H1 (cell line): ENCODE measurements at regions not wholly inside any gene's neighbourhood (a gene's known extent, or its start where the extent isn't known, plus 50 kb on each side); places are given as distances from the start of the nearest gene placed in this dataset.

Source experiments
- CTCF ChIA-PET: fragments of 300-600 bp; sonication (Branson Sonifier 250); formaldehyde crosslinking; loops from one replicate; lab custom pipeline; 2021; ENCODE audit not compliant: partially characterized antibody; lab: Charles Lee
- POLR2A ChIA-PET: fragments of 300-600 bp; sonication (Branson Sonifier 250); formaldehyde crosslinking; loops from one replicate; lab custom pipeline; 2021; ENCODE audit warnings: inconsistent platforms; ENCODE audit not compliant: partially characterized antibody; lab: Charles Lee
- DNase-seq, 2 experiments: peaks; one replicate each; pipeline versions ENCODE4 v3.0.0 to v3.0.0-alpha.2; 2010 to 2022; ENCODE audit warnings: low spot score in 2 of 2, low read depth in 1 of 2, mixed read lengths in 1 of 2
- FAIRE-seq: peaks from 2 replicates; lab custom pipeline; 2011; peaks lifted over from hg19 to GRCh38; lab: Jason Lieb, UNC
- H2AFZ ChIP-seq: 2 replicates; pipeline ENCODE4 v1.8.1; 2012; ENCODE audit warnings: low read length, inconsistent platforms
- H2AK5ac ChIP-seq: 2 replicates; pipeline ENCODE4 v1.6.1; 2013; ENCODE audit warnings: low read depth, low read length
- H2BK120ac ChIP-seq: replicated peaks from 2 replicates; pipeline ENCODE3; 2013; ENCODE audit warnings: low read depth, low read length, inconsistent platforms
- H2BK12ac ChIP-seq: 2 replicates; pipeline ENCODE4 v1.6.1; 2013; ENCODE audit warnings: low read depth, low read length
- H2BK15ac ChIP-seq: 2 replicates; pipeline ENCODE4 v1.6.1; 2013; ENCODE audit warnings: low read length
- H2BK20ac ChIP-seq: 2 replicates; pipeline ENCODE4 v1.6.1; 2013; ENCODE audit warnings: low read length
- H2BK5ac ChIP-seq: 2 replicates; pipeline ENCODE4 v1.6.1; 2013; ENCODE audit warnings: low read depth, low read length
- H3K14ac ChIP-seq: 2 replicates; pipeline ENCODE4 v1.6.1; 2013; ENCODE audit warnings: inconsistent platforms; ENCODE audit not compliant: insufficient read length
- H3K18ac ChIP-seq: 2 replicates; pipeline ENCODE4 v1.6.1; 2013; ENCODE audit warnings: low read length; ENCODE audit errors: extremely low read depth
- H3K23ac ChIP-seq: 2 replicates; pipeline ENCODE4 v1.6.1; 2013; ENCODE audit warnings: inconsistent platforms; ENCODE audit not compliant: insufficient read length
- H3K23me2 ChIP-seq: 2 replicates; pipeline ENCODE4 v1.6.1; 2013; ENCODE audit warnings: low read depth, low read length
- H3K27ac ChIP-seq: 2 replicates; pipeline ENCODE4 v1.6.1; 2011; ENCODE audit warnings: low read depth, low read length, inconsistent platforms
- H3K27me3 ChIP-seq, 4 experiments: replicated peaks in 1 of 4; 1 replicate in 1 of 4; 2 replicates in 3 of 4; pipeline versions ENCODE4 v1.6.1 to v1.8.1; 2011 to 2013; ENCODE audit warnings: low read length in 3 of 4, mild to moderate bottlenecking in 3 of 4, inconsistent platforms in 2 of 4, mixed read lengths in 2 of 4, moderate library complexity in 1 of 4; ENCODE audit not compliant: control insufficient read depth in 3 of 4, insufficient read depth in 3 of 4; ENCODE audit errors: extremely low read depth in 1 of 4
- H3K36me3 ChIP-seq, 4 experiments: 2 replicates each; pipeline versions ENCODE4 v1.6.1 to v1.8.1; 2011 to 2013; ENCODE audit warnings: mild to moderate bottlenecking in 4 of 4, low read length in 3 of 4, moderate library complexity in 2 of 4, control low read depth in 1 of 4, inconsistent platforms in 1 of 4; ENCODE audit not compliant: insufficient read depth in 4 of 4, control insufficient read depth in 2 of 4
- H3K4ac ChIP-seq: replicated peaks from 2 replicates; pipeline ENCODE3; 2013; ENCODE audit warnings: low read length, low read depth, mixed read lengths, inconsistent platforms; ENCODE audit not compliant: insufficient read length
- H3K4me1 ChIP-seq, 4 experiments: replicated peaks in 1 of 4; 1 replicate in 1 of 4; 2 replicates in 3 of 4; pipeline versions ENCODE4 v1.6.1 to v1.8.1; 2011 to 2013; ENCODE audit warnings: low read length in 3 of 4, inconsistent platforms in 2 of 4, mixed read lengths in 1 of 4; ENCODE audit not compliant: insufficient read depth in 4 of 4, control insufficient read depth in 3 of 4
- H3K4me2 ChIP-seq, 2 experiments: 2 replicates each; pipeline versions ENCODE4 v1.6.1 to v1.8.1; 2011 to 2013; ENCODE audit warnings: low read depth in 2 of 2, low read length in 2 of 2, control low read depth in 1 of 2, inconsistent platforms in 1 of 2, mild to moderate bottlenecking in 1 of 2; ENCODE audit not compliant: insufficient read depth in 1 of 2
- H3K4me3 ChIP-seq, 4 experiments: fragments of 200-600, 300-600 bp in 1 of 4; sonication (generic), shearing (Covaris generic), sonication (Bioruptor Twin) in 1 of 4; 2 replicates each; pipeline versions ENCODE4 v1.5.1 to v1.8.1; 2011 to 2016; ENCODE audit warnings: low read length in 4 of 4, low read depth in 3 of 4, control low read depth in 2 of 4, inconsistent platforms in 2 of 4, mild to moderate bottlenecking in 2 of 4, mixed read lengths in 1 of 4, moderate library complexity in 1 of 4; ENCODE audit not compliant: insufficient read depth in 2 of 4; ENCODE audit errors: extremely low read depth in 1 of 4
- H3K56ac ChIP-seq: replicated peaks from 2 replicates; pipeline ENCODE3; 2013; ENCODE audit warnings: low read depth, mild to moderate bottlenecking, mixed read lengths, low read length, inconsistent platforms; ENCODE audit not compliant: insufficient read length
- H3K79me1 ChIP-seq: 2 replicates; pipeline ENCODE4 v1.6.1; 2013; ENCODE audit warnings: low read depth, low read length, control low read depth
- H3K79me2 ChIP-seq, 2 experiments: 2 replicates each; pipeline versions ENCODE4 v1.6.1 to v1.8.1; 2012 to 2013; ENCODE audit warnings: low read length in 2 of 2, mild to moderate bottlenecking in 2 of 2, inconsistent platforms in 1 of 2; ENCODE audit not compliant: insufficient read depth in 2 of 2, control insufficient read depth in 1 of 2
- H3K9ac ChIP-seq, 4 experiments: replicated peaks in 1 of 4; 1 replicate in 1 of 4; 2 replicates in 3 of 4; pipeline versions ENCODE4 v1.6.1 to v1.8.1; 2011 to 2013; ENCODE audit warnings: low read depth in 3 of 4, low read length in 3 of 4, control low read depth in 2 of 4, mild to moderate bottlenecking in 2 of 4, moderate library complexity in 2 of 4, inconsistent platforms in 1 of 4; ENCODE audit errors: extremely low read depth in 1 of 4
- H3K9me3 ChIP-seq, 2 experiments: 2 replicates each; pipeline versions ENCODE4 v1.6.1 to v1.8.1; 2012 to 2013; ENCODE audit warnings: mild to moderate bottlenecking in 2 of 2, moderate library complexity in 2 of 2, control low read depth in 1 of 2, inconsistent platforms in 1 of 2, low read depth in 1 of 2, low read length in 1 of 2, mixed read lengths in 1 of 2; ENCODE audit not compliant: insufficient read depth in 2 of 2
- H4K20me1 ChIP-seq, 2 experiments: replicated peaks in 1 of 2; 2 replicates each; pipeline versions ENCODE3 to v1.8.1; 2011 to 2013; ENCODE audit warnings: inconsistent platforms in 2 of 2, low read length in 2 of 2, mild to moderate bottlenecking in 1 of 2; ENCODE audit not compliant: insufficient read depth in 2 of 2, control insufficient read depth in 1 of 2
- H4K5ac ChIP-seq: 2 replicates; pipeline ENCODE4 v1.6.1; 2013; ENCODE audit warnings: low read length, low read depth, mixed read lengths, inconsistent platforms; ENCODE audit not compliant: insufficient read length
- H4K8ac ChIP-seq: 2 replicates; pipeline ENCODE4 v1.8.0; 2013; ENCODE audit warnings: mild to moderate bottlenecking, moderate library complexity, low read length, inconsistent platforms; ENCODE audit not compliant: insufficient read depth; ENCODE audit errors: extremely low read depth
- H4K91ac ChIP-seq: replicated peaks from 2 replicates; pipeline ENCODE3; 2013; ENCODE audit warnings: low read length, mixed read lengths, inconsistent platforms; ENCODE audit not compliant: insufficient read length
- BACH1 ChIP-seq: IDR thresholded peaks from 2 replicates; pipeline ENCODE4 v1.6.1; 2012; ENCODE audit warnings: low read length, improper control_type of control experiment
- CEBPB ChIP-seq: IDR thresholded peaks from 2 replicates; pipeline ENCODE4 v1.6.1; 2012; ENCODE audit warnings: low read depth, low read length
- CREB1 ChIP-seq: IDR thresholded peaks from 2 replicates; pipeline ENCODE4 v1.6.1; 2012; ENCODE audit warnings: inconsistent platforms
- CTBP2 ChIP-seq: IDR thresholded peaks from 2 replicates; pipeline ENCODE4 v1.7.0; 2011; ENCODE audit warnings: borderline replicate concordance, mild to moderate bottlenecking, moderate library complexity, mixed read lengths, low read length; ENCODE audit not compliant: insufficient read depth, insufficient read length
- EZH2 ChIP-seq: fragments of 200-600 bp; sonication (generic); IDR thresholded peaks from 2 replicates; pipeline ENCODE4 v1.7.1; 2012; ENCODE audit warnings: low read depth, mild to moderate bottlenecking, moderate library complexity, low read length, inconsistent platforms; ENCODE audit not compliant: severe bottlenecking
- GTF2F1 ChIP-seq: IDR thresholded peaks from 2 replicates; pipeline ENCODE4 v1.6.1; 2012; ENCODE audit warnings: low read depth, low read length, improper control_type of control experiment, borderline replicate concordance
- JUND ChIP-seq: IDR thresholded peaks from 2 replicates; pipeline ENCODE4 v1.6.1; 2011; ENCODE audit warnings: mild to moderate bottlenecking, improper control_type of control experiment, low read length
- POU5F1 ChIP-seq: IDR thresholded peaks from 2 replicates; pipeline ENCODE4 v1.6.1; 2011; ENCODE audit warnings: low read depth, mild to moderate bottlenecking, low read length, moderate library complexity
- SUZ12 ChIP-seq: fragments of 200-600 bp; sonication (generic); IDR thresholded peaks from 2 replicates; pipeline ENCODE4 v1.6.1; 2012; ENCODE audit warnings: mild to moderate bottlenecking, inconsistent platforms, low read length, moderate library complexity, mixed read lengths
- TAF1 ChIP-seq: IDR thresholded peaks from 2 replicates; pipeline ENCODE4 v1.6.1; 2011; ENCODE audit warnings: mild to moderate bottlenecking, low read depth, low read length
- ZNF274 ChIP-seq: IDR thresholded peaks from 2 replicates; pipeline ENCODE4 v1.7.0; 2012; ENCODE audit warnings: low read length, borderline replicate concordance; ENCODE audit errors: extremely low read depth
- WGBS, 2 experiments: shearing (Covaris generic) in 1 of 2; methylation state at CpG; one replicate each; pipeline versions ENCODE4 v1.1.6 to v1.1.7; 2013 to 2015; ENCODE audit warnings: low lambda C conversion rate in 2 of 2, mixed read lengths in 2 of 2, inconsistent platforms in 1 of 2, low coverage in 1 of 2, missing lambda C conversion rate in 1 of 2; ENCODE audit not compliant: insufficient replicate concordance in 2 of 2, insufficient coverage in 1 of 2, insufficient read length in 1 of 2; ENCODE audit errors: extremely low coverage in 1 of 2, missing lambda C conversion rate in 1 of 2; 5-methylcytosine and 5-hydroxymethylcytosine counted together

GRCh38 chr1:214187933-214188332 is 93.0 kb upstream of the SMYD2 start:
- H3K56ac ChIP-seq, result no peak overlapping the region
- no peak overlapping the region for H3K4ac ChIP-seq
- no peak overlapping the region for H2BK5ac ChIP-seq
- peaks cover 8 to 39% (median 35%) of the 10 kb centered on the region in 4 experiments for H3K27me3 ChIP-seq
- no peak for TF ChIP-seq CREB1
- TF ChIP-seq EZH2, result no peak
- no peak for TF ChIP-seq ZNF274
- TF ChIP-seq POU5F1, result no peak
- no peak for TF ChIP-seq CEBPB
- no peak for TF ChIP-seq BACH1
- TF ChIP-seq TAF1, result no peak
- no peak for TF ChIP-seq SUZ12
- TF ChIP-seq GTF2F1, result no peak
- no peak for TF ChIP-seq CTBP2
- no peak for TF ChIP-seq JUND
- no peak overlapping the region for H3K23ac ChIP-seq
- no peak overlapping the region for H2AK5ac ChIP-seq
- no peak overlapping the region for H3K27ac ChIP-seq
- H3K4me3 ChIP-seq, result peak overlapping the region in 1 of 4 experiments; percentile 58; a peak in 2 of 8 replicates
- H3K36me3 ChIP-seq, result no peaks in the 10 kb centered on the region
- H2BK120ac ChIP-seq, result no peak overlapping the region
- DNase-seq (no peak), FAIRE-seq (no peak)
- no peaks in the 10 kb centered on the region for H3K9me3 ChIP-seq
- no peaks in the 10 kb centered on the region for H3K79me2 ChIP-seq
- no peak overlapping the region for H3K9ac ChIP-seq
- no peak overlapping the region for H2BK20ac ChIP-seq
- no peak overlapping the region for H3K14ac ChIP-seq
- H3K23me2 ChIP-seq, result peaks cover 5% of the 10 kb centered on the region; the same call in 1 of the 2 replicates
- CTCF ChIA-PET, result interaction anchor here (1.0 to 2.5 kb wide), 3 partner anchors 10 to 144 kb away, joined by 3 to 12 read pairs (median 5); no protein-coding TSS in a partner anchor
- no peak overlapping the region for H2AFZ ChIP-seq
- peaks cover 0 to 2% (median 1%) of the 10 kb centered on the region in 4 experiments; a peak in 6 of 7 replicates for H3K4me1 ChIP-seq
- peak overlapping the region; percentile 78 to 96; a peak in 2 of 4 replicates for H3K4me2 ChIP-seq
- no peak overlapping the region for H4K5ac ChIP-seq
- no peak overlapping the region for H4K91ac ChIP-seq
- 31% methylated on average over 7 of the region's 7 CpGs; no CpG with 5 or more reads in 1 of the 2 experiments for WGBS, 2 experiments
- H3K79me1 ChIP-seq, result no peaks in the 10 kb centered on the region
- no peak overlapping the region for H2BK12ac ChIP-seq
- POLR2A ChIA-PET, result no interaction called here
- H2BK15ac ChIP-seq, result no peak overlapping the region
- no peaks in the 10 kb centered on the region for H4K20me1 ChIP-seq
- H4K8ac ChIP-seq, result no peak overlapping the region
- H3K18ac ChIP-seq, result no peak overlapping the region
